ENCODE measurements at regions not wholly inside any gene's neighbourhood (a gene's known extent, or its start where the extent isn't known, plus 50 kb on each side); places are given as distances from the start of the nearest gene placed in this dataset.

- no peak for DNase-seq (ENCODE audit: low read depth)
Measured at GRCh38 chr5:8196061-8196460, 327.1 kb downstream of the MTRR start.

GRCh38 chr5:8208307-8208706 is 339.4 kb downstream of the MTRR start:
- DNase-seq (ENCODE audit: low read depth): no peak
- no peak for TF ChIP-seq CTCF (conservative IDR thresholded peaks at IDR 0.05; ENCODE audit: low read depth, low read length)
- no peak overlapping the region for H3K4me3 ChIP-seq (ENCODE audit: low read depth, low read length)

More at GRCh38 chr5:8196061-8196460, 327.1 kb downstream of the MTRR start:
- H3K4me3 ChIP-seq (ENCODE audit: low read depth, low read length): no peak overlapping the region
- TF ChIP-seq CTCF (conservative IDR thresholded peaks at IDR 0.05; ENCODE audit: low read depth, low read length): no peak

- no peak for TF ChIP-seq CTCF (conservative IDR thresholded peaks at IDR 0.05; ENCODE audit: low read depth, low read length)
- no peak for DNase-seq (ENCODE audit: low read depth)
- no peak overlapping the region for H3K4me3 ChIP-seq (ENCODE audit: low read depth, low read length)
Measured at GRCh38 chr5:8209500-8209899, 340.6 kb downstream of the MTRR start.

- no peak overlapping the region for H3K4me3 ChIP-seq (ENCODE audit: low read depth, low read length)
- no peak for TF ChIP-seq CTCF (conservative IDR thresholded peaks at IDR 0.05; ENCODE audit: low read depth, low read length)
- DNase-seq (ENCODE audit: low read depth): no peak
Measured at GRCh38 chr5:8213701-8214240, 344.8 kb downstream of the MTRR start.

GRCh38 chr5:8216921-8217320 is 348.0 kb downstream of the MTRR start:
- no peak for TF ChIP-seq CTCF (conservative IDR thresholded peaks at IDR 0.05; ENCODE audit: low read depth, low read length)
- no peak overlapping the region for H3K4me3 ChIP-seq (ENCODE audit: low read depth, low read length)
- DNase-seq (ENCODE audit: low read depth): no peak

- no peak for TF ChIP-seq CTCF (conservative IDR thresholded peaks at IDR 0.05; ENCODE audit: low read depth, low read length)
- H3K4me3 ChIP-seq (ENCODE audit: low read depth, low read length): no peak overlapping the region
- DNase-seq (ENCODE audit: low read depth): no peak
Measured at GRCh38 chr5:8226148-8226547, 357.2 kb downstream of the MTRR start.

- TF ChIP-seq CTCF (conservative IDR thresholded peaks at IDR 0.05; ENCODE audit: low read depth, low read length): no peak
- no peak overlapping the region for H3K4me3 ChIP-seq (ENCODE audit: low read depth, low read length)
- DNase-seq (ENCODE audit: low read depth): no peak
Measured at GRCh38 chr5:8227112-8227511, 358.2 kb downstream of the MTRR start.

All from choroid plexus epithelial cell (primary cell).